Transverse colon (tissue), 4 donors: ENCODE measurements at regions not wholly inside any gene's neighbourhood (a gene's known extent, or its start where the extent isn't known, plus 50 kb on each side); places are given as distances from the start of the nearest gene placed in this dataset.

Experiments
- CTCF ChIP-seq, 5 experiments: fragments of 200-600 bp in 3 of 5; fragments of 450-650 bp in 2 of 5; sonication (generic) in 3 of 5; IDR thresholded peaks; 1 replicate in 2 of 5; 2 replicates in 3 of 5; pipeline ENCODE4 v1.5.1; 2016 to 2017; ENCODE audit warnings: antibody characterized with exemption in 5 of 5, inconsistent platforms in 3 of 5, mild to moderate bottlenecking in 2 of 5, moderate library complexity in 1 of 5
- POLR2A ChIP-seq: fragments of 450-650 bp; IDR thresholded peaks from one replicate; pipeline ENCODE4 v1.6.1; 2016; ENCODE audit warnings: antibody characterized with exemption, mild to moderate bottlenecking, moderate library complexity
- POLR2AphosphoS5 ChIP-seq, 3 donors: sonication (generic); formaldehyde crosslinking; IDR thresholded peaks; one replicate each; pipeline ENCODE4 v1.6.1; 2016; ENCODE audit warnings: antibody characterized with exemption in 3 of 3

DNA sequence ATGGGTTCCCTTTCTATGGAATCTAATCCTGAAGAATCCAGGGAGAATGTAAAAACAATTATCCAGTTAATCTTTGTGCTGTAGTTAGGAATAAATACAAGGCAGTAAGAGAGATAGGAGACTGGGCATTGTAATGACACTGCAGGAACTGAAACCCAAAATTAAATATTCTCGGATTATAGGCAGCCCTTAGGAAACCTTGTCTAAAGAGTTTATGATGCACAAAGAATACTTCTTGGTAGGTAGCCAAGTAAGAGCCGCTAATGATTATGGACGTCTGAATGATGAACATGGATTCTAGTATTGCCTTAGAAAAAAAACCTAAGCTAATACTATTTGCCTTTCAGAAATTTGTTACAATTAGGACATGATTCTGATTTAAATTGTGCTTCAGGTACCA is 165.4 kb upstream of the LRIG3 start:
- TF ChIP-seq CTCF (IDR thresholded peaks at IDR 0.05) (no peak), POLR2AphosphoS5 (IDR thresholded peaks at IDR 0.05) (no peak), POLR2A (no peak)
